SJCRH30 (cell line): ENCODE measurements at regions not wholly inside any gene's neighbourhood (a gene's known extent, or its start where the extent isn't known, plus 50 kb on each side); places are given as distances from the start of the nearest gene placed in this dataset.
"Not testable (repeated sequence)": the region's sequence is repeated elsewhere in the genome, so short reads cannot be mapped to it uniquely, and the experiment has no call there.

Experiments
- DNase-seq, 2 experiments: peaks; one replicate each; pipeline ENCODE4 v3.0.0-alpha.2; 2015 to 2020
- H3K27ac ChIP-seq: fragments of 250-450 bp; sonication (Bioruptor Pico); 2 replicates; pipeline ENCODE4 v1.5.1; 2020; ENCODE audit warnings: mild to moderate bottlenecking, moderate library complexity
- H3K27me3 ChIP-seq: fragments of 250-450 bp; sonication (Bioruptor Pico); 2 replicates; pipeline ENCODE4 v1.5.1; 2020; ENCODE audit warnings: mild to moderate bottlenecking, moderate library complexity
- H3K36me3 ChIP-seq: fragments of 250-450 bp; sonication (Bioruptor Pico); 2 replicates; pipeline ENCODE4 v1.5.1; 2020; ENCODE audit warnings: mild to moderate bottlenecking, moderate library complexity
- H3K4me1 ChIP-seq: fragments of 250-450 bp; sonication (Bioruptor Pico); 2 replicates; pipeline ENCODE4 v1.5.1; 2020; ENCODE audit warnings: mild to moderate bottlenecking, moderate library complexity
- H3K4me3 ChIP-seq: fragments of 250-450 bp; sonication (Bioruptor Pico); 2 replicates; pipeline ENCODE4 v1.5.1; 2020; ENCODE audit warnings: mild to moderate bottlenecking, moderate library complexity
- H3K9me3 ChIP-seq: fragments of 250-450 bp; sonication (Bioruptor Pico); replicated peaks from 2 replicates; pipeline ENCODE4 v1.5.1; 2020; ENCODE audit warnings: mild to moderate bottlenecking, moderate library complexity

- Histone ChIP-seq H3K36me3 (no peaks in the 10 kb centered on the region), H3K27me3 (no peaks in the 10 kb centered on the region), H3K4me3 (no peak overlapping the region), H3K4me1 (no peaks in the 10 kb centered on the region), H3K9me3 (no peaks in the 10 kb centered on the region), H3K27ac (no peak overlapping the region)
- no peak for DNase-seq
Measured at GRCh38 chr6:121630716-121631115, 195.3 kb downstream of the GJA1 start.

- not testable (repeated sequence) for H3K4me1 ChIP-seq, H3K36me3 ChIP-seq, H3K27me3 ChIP-seq, H3K4me3 ChIP-seq, DNase-seq, H3K27ac ChIP-seq, H3K9me3 ChIP-seq
Measured at GRCh38 chr6:121631752-121632151, 196.3 kb downstream of the GJA1 start.

GRCh38 chr6:121633309-121633708 is 197.9 kb downstream of the GJA1 start:
- no peak for DNase-seq
- Histone ChIP-seq H3K27ac (no peak overlapping the region), H3K4me1 (no peaks in the 10 kb centered on the region), H3K9me3 (no peaks in the 10 kb centered on the region), H3K36me3 (no peaks in the 10 kb centered on the region), H3K4me3 (no peak overlapping the region), H3K27me3 (no peaks in the 10 kb centered on the region)

GRCh38 chr6:121634586-121634985 is 199.1 kb downstream of the GJA1 start:
- not testable (repeated sequence) for DNase-seq, H3K36me3 ChIP-seq

GRCh38 chr6:121635355-121635754 is 199.9 kb downstream of the GJA1 start:
- no peaks in the 10 kb centered on the region for H3K9me3 ChIP-seq
- H3K36me3 ChIP-seq: no peaks in the 10 kb centered on the region
- no peaks in the 10 kb centered on the region for H3K4me1 ChIP-seq
- DNase-seq: no peak
- H3K4me3 ChIP-seq: no peak overlapping the region
- no peaks in the 10 kb centered on the region for H3K27me3 ChIP-seq
- no peak overlapping the region for H3K27ac ChIP-seq

More at GRCh38 chr6:121634586-121634985, 199.1 kb downstream of the GJA1 start:
- H3K9me3 ChIP-seq, H3K4me3 ChIP-seq, H3K27ac ChIP-seq, H3K27me3 ChIP-seq, H3K4me1 ChIP-seq: not testable (repeated sequence)

GRCh38 chr6:121636217-121636616 is 200.8 kb downstream of the GJA1 start:
- not testable (repeated sequence) for H3K27me3 ChIP-seq, H3K4me3 ChIP-seq, DNase-seq, H3K9me3 ChIP-seq, H3K27ac ChIP-seq, H3K36me3 ChIP-seq, H3K4me1 ChIP-seq

GRCh38 chr6:121639021-121639420 is 203.6 kb downstream of the GJA1 start:
- H3K36me3 ChIP-seq: no peaks in the 10 kb centered on the region
- no peak overlapping the region for H3K27ac ChIP-seq
- DNase-seq: no peak
- H3K27me3 ChIP-seq: no peaks in the 10 kb centered on the region
- no peak overlapping the region for H3K4me3 ChIP-seq
- no peaks in the 10 kb centered on the region for H3K9me3 ChIP-seq
- H3K4me1 ChIP-seq: no peaks in the 10 kb centered on the region

- no peak for DNase-seq
- no peak overlapping the region for H3K4me3 ChIP-seq
- H3K27ac ChIP-seq: no peak overlapping the region
- no peaks in the 10 kb centered on the region for H3K9me3 ChIP-seq
- no peaks in the 10 kb centered on the region for H3K4me1 ChIP-seq
- no peaks in the 10 kb centered on the region for H3K36me3 ChIP-seq
- no peaks in the 10 kb centered on the region for H3K27me3 ChIP-seq
Measured at GRCh38 chr6:121641158-121641557, 205.7 kb downstream of the GJA1 start.

- H3K27me3 ChIP-seq: no peaks in the 10 kb centered on the region
- no peaks in the 10 kb centered on the region for H3K36me3 ChIP-seq
- DNase-seq: no peak
- H3K27ac ChIP-seq: no peak overlapping the region
- no peaks in the 10 kb centered on the region for H3K4me1 ChIP-seq
- H3K4me3 ChIP-seq: no peak overlapping the region
- no peaks in the 10 kb centered on the region for H3K9me3 ChIP-seq
Measured at GRCh38 chr6:121645100-121645745, 209.8 kb downstream of the GJA1 start.

- H3K4me1 ChIP-seq: no peaks in the 10 kb centered on the region
- no peaks in the 10 kb centered on the region for H3K27me3 ChIP-seq
- no peak overlapping the region for H3K4me3 ChIP-seq
- DNase-seq: no peak
- no peak overlapping the region for H3K27ac ChIP-seq
- no peaks in the 10 kb centered on the region for H3K36me3 ChIP-seq
- H3K9me3 ChIP-seq: no peaks in the 10 kb centered on the region
Measured at GRCh38 chr6:121647905-121648304, 212.5 kb downstream of the GJA1 start.

GRCh38 chr6:121649951-121650350 is 214.5 kb downstream of the GJA1 start:
- Histone ChIP-seq H3K9me3 (no peaks in the 10 kb centered on the region), H3K4me3 (no peak overlapping the region), H3K4me1 (no peaks in the 10 kb centered on the region), H3K27ac (no peak overlapping the region), H3K36me3 (no peaks in the 10 kb centered on the region), H3K27me3 (no peaks in the 10 kb centered on the region)
- DNase-seq: no peak

- Histone ChIP-seq H3K4me3 (no peak overlapping the region), H3K9me3 (no peaks in the 10 kb centered on the region), H3K4me1 (no peaks in the 10 kb centered on the region), H3K27me3 (no peaks in the 10 kb centered on the region), H3K27ac (no peak overlapping the region), H3K36me3 (no peaks in the 10 kb centered on the region)
- DNase-seq: no peak
Measured at GRCh38 chr6:121651420-121651819, 216.0 kb downstream of the GJA1 start.

- H3K27me3 ChIP-seq: no peaks in the 10 kb centered on the region
- no peaks in the 10 kb centered on the region for H3K36me3 ChIP-seq
- H3K4me3 ChIP-seq: no peak overlapping the region
- DNase-seq: no peak
- H3K9me3 ChIP-seq: no peaks in the 10 kb centered on the region
- H3K27ac ChIP-seq: no peak overlapping the region
- H3K4me1 ChIP-seq: no peaks in the 10 kb centered on the region
Measured at GRCh38 chr6:121652223-121652622, 216.8 kb downstream of the GJA1 start.

- H3K4me3 ChIP-seq: no peak overlapping the region
- no peaks in the 10 kb centered on the region for H3K27me3 ChIP-seq
- DNase-seq: no peak
- no peaks in the 10 kb centered on the region for H3K36me3 ChIP-seq
- H3K27ac ChIP-seq: no peak overlapping the region
- no peaks in the 10 kb centered on the region for H3K4me1 ChIP-seq
- H3K9me3 ChIP-seq: no peaks in the 10 kb centered on the region
Measured at GRCh38 chr6:121652726-121653623, 217.5 kb downstream of the GJA1 start.

GRCh38 chr6:121653624-121654008 is 218.2 kb downstream of the GJA1 start:
- Histone ChIP-seq H3K27ac (no peak overlapping the region), H3K4me3 (no peak overlapping the region), H3K4me1 (no peaks in the 10 kb centered on the region), H3K27me3 (no peaks in the 10 kb centered on the region), H3K36me3 (no peaks in the 10 kb centered on the region), H3K9me3 (no peaks in the 10 kb centered on the region)
- DNase-seq: no peak

GRCh38 chr6:121657972-121658371 is 222.5 kb downstream of the GJA1 start:
- Histone ChIP-seq H3K4me1 (no peaks in the 10 kb centered on the region), H3K27me3 (no peaks in the 10 kb centered on the region), H3K27ac (no peak overlapping the region), H3K36me3 (no peaks in the 10 kb centered on the region), H3K9me3 (no peaks in the 10 kb centered on the region), H3K4me3 (no peak overlapping the region)
- DNase-seq: no peak
